Vagina (tissue), 2 donors: ENCODE measurements at regions not wholly inside any gene's neighbourhood (a gene's known extent, or its start where the extent isn't known, plus 50 kb on each side); places are given as distances from the start of the nearest gene placed in this dataset.

Source experiments
- DNase-seq, 2 donors: peaks; one replicate each; pipeline ENCODE4 v3.0.0-alpha.2; 2017; ENCODE audit errors: extremely low spot score in 2 of 2
- H3K27ac ChIP-seq: fragments of 200-600 bp; sonication (generic); one replicate; pipeline ENCODE4 v1.5.1; 2019
- H3K27me3 ChIP-seq: fragments of 200-600 bp; sonication (generic); one replicate; pipeline ENCODE4 v1.5.1; 2019
- H3K36me3 ChIP-seq, 2 donors: fragments of 200-600 bp; sonication (generic); one replicate each; pipeline ENCODE4 v1.5.1; 2017 to 2019
- H3K4me1 ChIP-seq: fragments of 200-600 bp; sonication (generic); one replicate; pipeline ENCODE4 v1.5.1; 2019
- H3K4me3 ChIP-seq, 2 donors: fragments of 200-600 bp; sonication (generic); 1 replicate in 1 of 2; 2 replicates in 1 of 2; pipeline ENCODE4 v1.5.1; 2016 to 2019
- H3K9me3 ChIP-seq: fragments of 200-600 bp; sonication (generic); one replicate; pipeline ENCODE4 v1.5.1; 2019
- POLR2A ChIP-seq, 2 donors: fragments of 450-650 bp; IDR thresholded peaks; one replicate each; pipeline ENCODE4 v1.6.1; 2017; ENCODE audit warnings: antibody characterized with exemption in 2 of 2, mild to moderate bottlenecking in 2 of 2, moderate library complexity in 2 of 2
- POLR2AphosphoS5 ChIP-seq, 2 donors: sonication (generic); formaldehyde crosslinking; IDR thresholded peaks; one replicate each; pipeline ENCODE4 v1.9.0; 2017; ENCODE audit warnings: antibody characterized with exemption in 2 of 2, mild to moderate bottlenecking in 2 of 2, low read depth in 1 of 2; ENCODE audit not compliant: insufficient read depth in 1 of 2
- intact Hi-C: fragments of 100-400 bp; cut with DNase I; formaldehyde crosslinking; loops from one replicate; pipeline ENCODE4 v1.15.1; 2023
- TF ChIP-seq, protein P1 (sequence below), 3 experiments: fragments of 450-650 bp in 2 of 3; fragments of 200-600 bp in 1 of 3; sonication (generic) in 1 of 3; IDR thresholded peaks; one replicate each; pipeline ENCODE4 v1.5.1; 2017 to 2019; ENCODE audit warnings: antibody characterized with exemption in 3 of 3, mild to moderate bottlenecking in 2 of 3, moderate library complexity in 2 of 3

DNA sequence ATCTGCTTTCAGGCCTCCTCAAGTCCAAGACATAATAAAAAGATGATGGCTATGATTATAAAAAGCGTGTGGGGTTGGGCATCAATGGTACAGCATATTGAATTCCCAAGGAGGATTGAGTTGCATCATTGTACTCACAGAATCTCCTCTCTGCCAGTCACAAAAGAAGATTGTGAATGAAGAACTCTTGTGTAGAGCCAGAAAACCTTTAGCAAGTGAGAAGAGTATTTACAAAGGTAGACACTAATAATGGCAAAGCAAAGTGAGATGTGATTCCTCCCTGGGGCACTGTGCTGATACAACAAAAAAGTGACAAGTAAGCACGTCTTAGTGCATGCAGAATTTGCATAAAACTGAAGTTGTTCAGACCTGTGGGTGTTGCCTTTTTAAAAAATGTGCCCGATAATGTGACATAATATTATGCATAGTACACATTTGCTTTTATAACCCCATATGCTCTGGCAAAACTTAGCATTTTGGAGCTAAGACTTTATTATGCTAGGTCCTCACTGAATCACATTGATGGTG lies 291.2 kb upstream of the TBC1D5 start:
- DNase-seq, result no peak
- H3K36me3 ChIP-seq, result no peaks in the 10 kb centered on the region
- TF ChIP-seq POLR2AphosphoS5 (IDR thresholded peaks at IDR 0.05; ENCODE audit: insufficient read depth in 1 of 2, low read depth in 1 of 2) (no peak), POLR2A (IDR thresholded peaks at IDR 0.05) (no peak)
- TF ChIP-seq, protein P1, sequence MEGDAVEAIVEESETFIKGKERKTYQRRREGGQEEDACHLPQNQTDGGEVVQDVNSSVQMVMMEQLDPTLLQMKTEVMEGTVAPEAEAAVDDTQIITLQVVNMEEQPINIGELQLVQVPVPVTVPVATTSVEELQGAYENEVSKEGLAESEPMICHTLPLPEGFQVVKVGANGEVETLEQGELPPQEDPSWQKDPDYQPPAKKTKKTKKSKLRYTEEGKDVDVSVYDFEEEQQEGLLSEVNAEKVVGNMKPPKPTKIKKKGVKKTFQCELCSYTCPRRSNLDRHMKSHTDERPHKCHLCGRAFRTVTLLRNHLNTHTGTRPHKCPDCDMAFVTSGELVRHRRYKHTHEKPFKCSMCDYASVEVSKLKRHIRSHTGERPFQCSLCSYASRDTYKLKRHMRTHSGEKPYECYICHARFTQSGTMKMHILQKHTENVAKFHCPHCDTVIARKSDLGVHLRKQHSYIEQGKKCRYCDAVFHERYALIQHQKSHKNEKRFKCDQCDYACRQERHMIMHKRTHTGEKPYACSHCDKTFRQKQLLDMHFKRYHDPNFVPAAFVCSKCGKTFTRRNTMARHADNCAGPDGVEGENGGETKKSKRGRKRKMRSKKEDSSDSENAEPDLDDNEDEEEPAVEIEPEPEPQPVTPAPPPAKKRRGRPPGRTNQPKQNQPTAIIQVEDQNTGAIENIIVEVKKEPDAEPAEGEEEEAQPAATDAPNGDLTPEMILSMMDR (IDR thresholded peaks at IDR 0.05), result no peak
- no peak overlapping the region for H3K27ac ChIP-seq
- H3K9me3 ChIP-seq, result no peaks in the 10 kb centered on the region
- intact Hi-C loops, result no loop called here
- no peak overlapping the region for H3K4me3 ChIP-seq
- no peaks in the 10 kb centered on the region for H3K4me1 ChIP-seq
- H3K27me3 ChIP-seq, result no peaks in the 10 kb centered on the region

DNA sequence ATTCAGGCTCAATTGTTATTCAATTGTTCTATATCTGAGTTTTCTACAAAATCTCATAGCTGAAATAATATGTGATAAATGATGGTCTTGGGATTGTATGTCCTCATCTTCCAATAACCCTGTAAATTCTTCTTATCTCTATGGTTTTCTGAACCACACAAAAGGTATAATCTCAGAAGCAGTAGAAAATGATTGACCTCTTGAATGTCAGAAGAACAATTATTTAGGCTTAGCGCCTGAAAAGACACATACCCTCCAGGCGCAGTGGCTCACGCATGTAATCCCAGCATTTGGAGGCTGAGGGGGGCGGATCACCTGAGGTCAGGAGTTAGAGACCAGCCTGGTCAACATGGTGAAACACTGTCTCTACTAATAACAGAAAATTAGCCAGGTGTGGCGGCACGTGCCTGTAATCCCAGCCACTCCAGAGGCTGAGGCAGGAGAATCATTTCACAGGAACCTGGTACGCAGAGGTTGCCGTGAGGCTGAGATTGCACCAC lies 288.0 kb upstream of the TBC1D5 start:
- H3K4me1 ChIP-seq, result no peaks in the 10 kb centered on the region
- DNase-seq, result no peak
- no peak overlapping the region for H3K4me3 ChIP-seq
- H3K27ac ChIP-seq, result no peak overlapping the region
- intact Hi-C loops, result no loop called here
- H3K36me3 ChIP-seq, result no peaks in the 10 kb centered on the region
- no peaks in the 10 kb centered on the region for H3K27me3 ChIP-seq
- no peaks in the 10 kb centered on the region for H3K9me3 ChIP-seq
- TF ChIP-seq, protein P1 (IDR thresholded peaks at IDR 0.05), result no peak
- TF ChIP-seq POLR2A (IDR thresholded peaks at IDR 0.05), result no peak
- no peak for TF ChIP-seq POLR2AphosphoS5 (IDR thresholded peaks at IDR 0.05; ENCODE audit: insufficient read depth in 1 of 2, low read depth in 1 of 2)

DNA sequence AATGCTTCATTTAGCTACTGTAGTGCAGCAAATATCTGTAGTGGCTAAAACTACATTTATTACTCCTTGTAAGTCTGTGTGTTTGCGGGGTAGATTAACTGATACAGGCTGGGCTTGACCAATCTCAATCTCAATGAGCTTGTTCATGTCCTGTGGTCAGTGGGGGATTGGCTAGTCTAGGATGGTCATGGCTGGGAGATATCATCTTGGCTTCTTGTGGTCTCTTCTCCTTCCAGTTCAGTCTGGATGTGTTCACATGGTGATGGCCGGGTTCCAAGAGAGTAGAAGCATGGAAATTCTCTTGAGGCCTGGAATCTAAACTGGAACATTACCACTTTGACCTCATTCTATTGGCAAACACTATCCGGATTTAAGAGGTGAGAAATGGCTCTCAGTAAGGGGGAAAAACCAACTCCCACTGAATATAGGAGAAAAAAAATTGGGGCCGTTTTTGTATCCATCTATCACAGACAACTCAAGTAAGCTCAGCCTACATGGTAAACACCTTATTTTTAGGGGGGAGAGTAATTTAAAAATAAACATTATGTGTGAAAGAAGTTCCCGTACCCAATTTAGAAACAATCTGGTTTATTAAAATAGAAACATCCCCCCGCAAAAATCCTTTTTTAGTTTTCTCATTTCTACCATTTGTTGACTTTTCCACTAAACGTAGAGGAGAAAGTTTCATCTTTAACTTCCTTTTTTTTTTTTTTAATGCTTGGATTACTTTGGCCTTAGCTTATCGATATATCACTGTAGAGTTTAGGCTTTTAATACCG lies 284.9 kb upstream of the TBC1D5 start:
- intact Hi-C loops, result no loop called here
- TF ChIP-seq POLR2AphosphoS5 (IDR thresholded peaks at IDR 0.05; ENCODE audit: insufficient read depth in 1 of 2, low read depth in 1 of 2) (no peak), POLR2A (IDR thresholded peaks at IDR 0.05) (no peak)
- TF ChIP-seq, protein P1 (IDR thresholded peaks at IDR 0.05), result no peak
- DNase-seq, result no peak

DNA sequence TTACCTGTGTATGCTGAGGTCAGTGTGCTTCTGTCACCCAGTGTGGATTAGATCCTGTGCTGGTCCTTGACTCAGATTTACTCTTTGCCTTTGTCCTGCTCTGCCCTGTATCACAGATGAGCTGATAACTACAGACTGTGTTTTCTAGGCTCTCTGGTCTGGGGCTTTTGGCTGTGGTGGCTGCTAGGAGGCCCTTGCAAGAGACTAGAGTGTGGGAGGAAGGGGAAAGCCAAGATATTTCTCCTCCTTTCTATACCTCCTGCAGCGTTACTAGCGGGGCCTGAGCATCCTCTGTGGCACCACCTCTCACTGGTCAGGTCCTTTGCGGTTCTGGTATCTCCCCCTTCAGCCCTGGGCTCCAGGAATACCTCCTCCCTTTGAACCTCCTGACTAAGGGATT lies 282.3 kb upstream of the TBC1D5 start:
- intact Hi-C loops, result no loop called here
- Histone ChIP-seq H3K27me3 (no peaks in the 10 kb centered on the region), H3K4me1 (no peaks in the 10 kb centered on the region), H3K27ac (no peak overlapping the region), H3K9me3 (no peaks in the 10 kb centered on the region), H3K4me3 (no peak overlapping the region), H3K36me3 (no peaks in the 10 kb centered on the region)
- DNase-seq, result no peak
- TF ChIP-seq POLR2AphosphoS5 (IDR thresholded peaks at IDR 0.05; ENCODE audit: insufficient read depth in 1 of 2, low read depth in 1 of 2) (no peak), POLR2A (IDR thresholded peaks at IDR 0.05) (no peak)
- TF ChIP-seq, protein P1 (IDR thresholded peaks at IDR 0.05), result no peak

More for the DNA sequence above, 284.9 kb upstream of the TBC1D5 start:
- no peak overlapping the region for H3K27ac ChIP-seq
- no peak overlapping the region for H3K4me3 ChIP-seq
- H3K9me3 ChIP-seq, result no peaks in the 10 kb centered on the region
- H3K27me3 ChIP-seq, result no peaks in the 10 kb centered on the region
- H3K4me1 ChIP-seq, result no peaks in the 10 kb centered on the region
- no peaks in the 10 kb centered on the region for H3K36me3 ChIP-seq

DNA sequence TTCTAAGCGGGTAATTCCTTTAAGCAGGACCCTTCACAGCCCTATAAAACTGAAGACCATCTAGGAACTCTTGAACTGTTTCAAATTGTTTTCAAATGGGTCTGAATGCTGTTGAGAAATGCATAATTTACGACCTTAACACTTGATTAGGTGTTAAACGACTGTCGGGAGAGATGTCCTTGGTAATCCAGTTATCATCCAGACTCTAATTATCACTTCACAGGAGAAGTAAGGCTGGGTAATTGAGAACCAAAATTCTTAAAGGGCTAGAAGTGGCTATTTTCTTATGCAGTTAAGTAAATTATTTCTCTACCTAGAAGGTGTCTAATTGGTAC lies 276.7 kb upstream of the TBC1D5 start:
- intact Hi-C loops, result no loop called here
- Histone ChIP-seq H3K4me1 (no peaks in the 10 kb centered on the region), H3K27ac (no peak overlapping the region), H3K27me3 (no peaks in the 10 kb centered on the region), H3K9me3 (no peaks in the 10 kb centered on the region), H3K4me3 (no peak overlapping the region), H3K36me3 (no peaks in the 10 kb centered on the region)
- no peak for DNase-seq
- TF ChIP-seq POLR2AphosphoS5 (IDR thresholded peaks at IDR 0.05; ENCODE audit: insufficient read depth in 1 of 2, low read depth in 1 of 2), result no peak
- TF ChIP-seq POLR2A (IDR thresholded peaks at IDR 0.05), result no peak
